Mucosa of descending colon (tissue), 3 donors: ENCODE measurements at regions not wholly inside any gene's neighbourhood (a gene's known extent, or its start where the extent isn't known, plus 50 kb on each side); places are given as distances from the start of the nearest gene placed in this dataset.

Experiments used
- ATAC-seq: fragments of 200-7000 bp; cut with Tn5 transposase; one replicate; pipeline ENCODE4 v1.9.1; 2020; ENCODE audit warnings: mild to moderate bottlenecking, moderate library complexity
- DNase-seq, 3 donors: peaks; one replicate each; pipeline ENCODE4 v3.0.0-alpha.2; 2020
- H3K36me3 ChIP-seq: fragments of 200-600 bp; one replicate; pipeline ENCODE4 v1.8.0; 2021; ENCODE audit warnings: low read depth, mild to moderate bottlenecking
- H3K4me1 ChIP-seq: fragments of 200-600 bp; one replicate; pipeline ENCODE4 v1.8.0; 2021; ENCODE audit warnings: low read depth, mild to moderate bottlenecking
- H3K4me3 ChIP-seq: fragments of 200-600 bp; one replicate; pipeline ENCODE4 v1.8.0; 2021; ENCODE audit warnings: mild to moderate bottlenecking
- H3K9me3 ChIP-seq: fragments of 200-600 bp; one replicate; pipeline ENCODE4 v1.8.0; 2021; ENCODE audit warnings: mild to moderate bottlenecking
- CTCF ChIP-seq: fragments of 200-600 bp; IDR thresholded peaks from one replicate; pipeline ENCODE4 v1.8.0; 2022; ENCODE audit warnings: antibody characterized with exemption, mild to moderate bottlenecking
- intact Hi-C, 2 donors: fragments of 100-400 bp; cut with DNase I in 1 of 2; cut with micrococcal nuclease in 1 of 2; formaldehyde crosslinking; loops; one replicate each; pipeline versions ENCODE4 v1.11.0 to v1.11.1; 2022; cut with DNase I, micrococcal nuclease
- donor health status: DM: no; HTN: no; CAD: no; lungs with moderate emphysema.
- donor health status: DM: no; HTN: no; CAD: no.
- donor health status: DM: no; HTN: yes; CAD: no.

DNA sequence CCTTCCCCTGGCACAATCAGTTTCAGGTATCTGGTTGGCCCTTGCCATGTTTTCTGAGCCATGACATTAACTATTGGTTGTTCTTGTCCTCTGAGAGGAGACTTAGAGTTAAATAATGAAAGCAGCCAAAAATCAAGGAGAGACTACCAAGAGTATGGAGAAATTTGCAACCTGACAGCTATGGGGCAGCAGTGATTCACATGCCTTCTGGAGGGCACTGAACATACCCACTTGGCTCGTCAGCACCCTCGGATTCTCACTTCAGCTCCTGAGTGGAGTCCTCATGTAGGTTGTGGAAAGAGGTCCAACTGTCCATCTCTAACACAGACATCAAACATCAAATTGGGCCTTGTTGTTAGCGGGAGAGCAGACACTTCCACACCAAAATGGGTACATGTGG, 265.6 kb downstream of the EBLN2 start:
- no peak for TF ChIP-seq CTCF
- intact Hi-C loops: no loop called here
- Histone ChIP-seq H3K36me3 (no peaks in the 10 kb centered on the region), H3K4me3 (no peak overlapping the region), H3K4me1 (peaks cover 3% of the 10 kb centered on the region), H3K9me3 (no peaks in the 10 kb centered on the region)
- ATAC-seq: no peak
- no peak for DNase-seq
